T-helper 2 cell treated with Interferon-gamma antibody and Interleukin-4, amounts not matched to agents 100 ng/mL and 5 ng/mL, for 36 hours (primary cell): ENCODE measurements at regions not wholly inside any gene's neighbourhood (a gene's known extent, or its start where the extent isn't known, plus 50 kb on each side); places are given as distances from the start of the nearest gene placed in this dataset.

Source experiments
- intact Hi-C: fragments of 100-400 bp; cut with micrococcal nuclease; formaldehyde crosslinking; loops from one replicate; pipeline ENCODE4 v1.15.1; 2023

- intact Hi-C loops: no loop called here
These were observed 1053.8 kb downstream of the TBC1D22A start for GRCh38 chr22:47816121-47816862.

DNA sequence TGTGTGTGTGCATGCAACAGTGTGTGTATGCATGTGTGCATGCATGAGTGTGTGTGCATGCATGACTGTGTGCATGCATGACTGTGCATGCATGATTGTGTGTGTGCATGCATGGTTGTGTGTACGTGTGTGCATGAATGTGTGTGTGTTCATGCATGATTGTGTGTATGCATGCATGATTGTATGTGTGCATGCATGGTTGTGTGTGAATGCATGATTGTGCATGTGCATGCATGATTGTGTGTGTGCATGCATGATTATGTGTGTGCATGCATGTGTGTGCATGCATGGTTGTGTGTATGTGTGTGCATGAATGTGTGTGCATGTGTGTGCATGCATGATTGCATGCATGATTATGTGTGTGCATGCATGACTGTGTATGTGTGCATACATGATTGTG, 1052.0 kb downstream of the TBC1D22A start:
- intact Hi-C loops: no loop called here

DNA sequence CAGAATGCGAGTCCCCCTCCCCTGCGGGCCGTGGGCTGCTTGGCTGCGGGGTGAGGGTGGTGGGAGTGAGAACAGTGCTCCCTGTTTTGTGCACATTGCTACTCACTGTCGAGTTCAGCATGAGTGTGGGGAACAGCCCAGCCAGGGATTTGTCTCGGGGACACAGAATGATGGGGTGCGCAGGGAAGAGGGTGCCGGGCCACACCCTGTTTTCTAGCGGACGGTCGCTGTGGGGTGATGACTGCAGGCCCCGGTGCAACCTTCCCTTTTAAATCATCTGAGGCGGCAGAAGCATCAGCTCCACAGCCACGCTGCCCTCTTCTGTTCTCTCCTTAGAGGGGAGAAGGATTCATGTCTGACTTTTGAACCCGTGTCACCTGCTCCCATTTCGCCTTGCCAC, 1051.2 kb downstream of the TBC1D22A start:
- intact Hi-C loops: no loop called here

DNA sequence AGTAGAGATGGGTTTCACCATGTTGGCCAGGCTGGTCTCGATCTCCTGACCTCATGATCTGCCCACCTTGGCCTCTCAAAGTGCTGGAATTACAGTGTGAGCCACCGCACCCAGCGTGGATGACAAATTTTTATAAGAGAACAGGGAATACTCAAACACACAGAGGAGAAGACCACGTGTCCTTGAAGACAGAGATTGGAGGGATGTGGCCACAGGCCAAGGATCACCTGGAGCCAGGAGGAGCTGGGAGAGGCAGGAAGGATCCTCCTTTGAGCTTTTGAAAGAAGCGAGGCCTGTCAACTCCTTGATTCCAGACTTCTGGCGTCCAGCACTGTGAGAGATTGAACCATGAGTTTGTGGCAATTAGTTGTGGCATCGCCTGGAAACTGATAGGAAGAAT, 1049.5 kb downstream of the TBC1D22A start:
- intact Hi-C loops: no loop called here

- intact Hi-C loops: no loop called here
These were observed 1048.4 kb downstream of the TBC1D22A start for GRCh38 chr22:47810505-47811500.

GRCh38 chr22:47808886-47809620, 1046.6 kb downstream of the TBC1D22A start:
- intact Hi-C loops: no loop called here

DNA sequence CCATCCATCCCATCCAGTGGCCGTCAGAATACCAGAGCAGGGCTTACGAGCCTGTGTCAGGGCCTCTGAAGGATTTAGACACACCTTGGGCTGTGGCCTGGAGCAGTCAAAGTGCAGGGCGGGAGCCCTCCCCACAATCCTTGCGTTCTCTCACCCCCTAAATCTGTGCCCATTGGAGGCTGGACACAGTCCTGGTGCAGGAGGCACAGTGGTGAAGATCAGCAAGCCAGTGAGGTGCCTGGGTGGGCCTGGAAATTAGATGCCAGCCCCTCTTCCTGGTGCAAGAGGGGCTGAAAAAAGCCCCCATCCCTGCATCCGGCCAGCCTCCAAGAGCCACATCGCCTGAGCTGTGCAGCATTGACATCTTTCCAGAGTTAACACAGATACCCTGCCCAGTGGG, 1045.8 kb downstream of the TBC1D22A start:
- intact Hi-C loops: no loop called here

GRCh38 chr22:47807506-47807905, 1045.1 kb downstream of the TBC1D22A start:
- intact Hi-C loops: no loop called here

DNA sequence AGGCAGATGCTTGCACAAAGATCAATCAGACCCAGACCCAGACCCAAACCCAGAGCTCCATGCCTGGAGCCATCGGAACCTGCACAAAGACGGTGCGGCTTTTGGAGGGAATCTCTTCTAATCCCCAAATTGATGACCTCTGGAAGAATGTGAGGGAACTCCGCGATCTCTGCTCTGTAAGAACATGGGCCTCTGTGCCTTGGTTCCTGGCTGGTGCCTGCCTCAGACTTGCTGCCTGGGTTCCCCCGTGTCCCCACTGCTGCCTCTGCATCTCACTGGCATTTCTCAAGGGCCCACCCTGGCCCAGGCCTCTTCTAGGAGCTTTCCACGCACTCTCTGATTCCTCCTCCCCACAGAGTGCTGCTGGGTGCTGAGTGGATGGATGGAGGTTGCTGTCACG, 1044.4 kb downstream of the TBC1D22A start:
- intact Hi-C loops: no loop called here

DNA sequence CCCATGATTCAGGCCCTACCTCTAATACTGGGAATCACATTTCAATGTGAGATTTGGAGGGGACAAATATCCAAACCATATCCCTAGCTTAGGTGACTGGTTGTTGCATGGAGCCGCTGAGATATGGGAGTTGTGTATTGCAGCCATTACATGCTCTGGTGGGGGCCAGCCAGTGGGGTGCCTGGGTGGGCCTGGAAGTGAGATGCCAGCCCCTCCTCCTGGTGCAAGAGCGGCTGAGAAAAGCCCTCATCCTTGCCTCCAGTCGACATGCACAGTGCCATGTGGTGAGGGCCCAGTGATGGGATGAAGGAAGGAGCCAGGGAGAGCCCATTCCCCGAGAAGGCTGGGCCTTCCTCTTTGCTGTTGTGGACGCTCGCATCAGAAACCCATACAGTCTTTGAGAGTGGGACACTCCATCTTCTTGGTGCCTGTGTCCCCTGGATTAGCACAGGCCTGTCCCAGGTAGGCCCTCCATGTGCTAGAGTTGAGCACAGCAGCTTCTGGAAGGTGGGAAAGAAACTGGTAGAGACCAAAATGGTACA, 1043.0 kb downstream of the TBC1D22A start:
- intact Hi-C loops: no loop called here

DNA sequence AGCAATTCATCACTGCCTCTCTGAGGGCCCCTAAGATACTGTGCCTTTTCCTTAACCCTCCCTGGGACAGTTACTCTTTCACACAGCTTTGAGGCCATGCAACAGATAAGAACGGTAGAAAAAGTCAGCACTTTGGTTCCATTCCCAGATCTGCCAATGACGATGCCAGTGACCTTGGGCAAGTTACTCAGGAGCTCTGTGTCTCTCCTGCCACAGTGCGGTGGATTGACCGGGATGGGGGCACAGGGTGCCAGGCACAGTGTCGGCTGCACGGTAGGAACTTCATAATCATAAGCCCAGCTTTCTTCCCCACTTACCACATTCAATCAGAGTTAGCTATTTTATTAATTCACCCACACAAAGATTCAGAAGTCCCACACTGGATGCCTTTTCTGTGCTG, 1041.8 kb downstream of the TBC1D22A start:
- intact Hi-C loops: no loop called here

- intact Hi-C loops: no loop called here
These were observed 1040.0 kb downstream of the TBC1D22A start for GRCh38 chr22:47802421-47802820.

DNA sequence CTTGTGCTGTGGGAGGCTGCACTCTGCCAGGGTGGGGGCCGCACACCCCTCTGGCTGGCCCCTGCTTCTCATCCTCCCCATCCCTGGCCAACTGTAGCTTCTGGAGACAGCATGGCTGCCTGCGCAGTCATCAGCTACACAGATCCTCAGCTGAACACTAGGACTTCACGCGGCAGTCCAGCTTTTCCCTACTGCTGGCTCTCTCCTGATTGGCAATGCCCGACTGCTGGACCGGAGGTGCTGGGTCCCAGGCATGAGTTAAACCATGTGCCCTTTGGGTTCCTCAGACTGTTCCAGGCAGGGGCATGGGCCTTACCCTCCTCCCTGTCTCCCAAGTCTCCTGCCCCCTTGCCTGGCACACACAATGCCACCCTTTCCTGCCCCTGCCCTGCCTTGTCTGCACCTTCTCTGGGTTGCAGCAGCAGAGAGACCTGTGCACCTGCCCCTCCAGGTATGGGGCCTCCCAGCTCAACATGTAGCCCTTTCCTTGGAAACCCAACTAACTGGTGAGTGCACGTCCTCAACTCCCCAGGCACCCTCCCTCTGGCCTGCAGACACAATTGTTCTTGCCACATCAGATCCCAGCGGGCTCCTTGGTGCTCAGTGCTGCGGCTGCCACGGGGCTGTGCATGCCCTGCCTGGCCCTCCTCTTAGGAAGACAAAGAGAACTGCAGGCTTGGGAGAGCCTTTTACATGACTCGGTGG, 1039.2 kb downstream of the TBC1D22A start:
- intact Hi-C loops: no loop called here

- intact Hi-C loops: no loop called here
These were observed 1035.8 kb downstream of the TBC1D22A start for GRCh38 chr22:47798229-47798628.

- intact Hi-C loops: no loop called here
These were observed 1035.0 kb downstream of the TBC1D22A start for GRCh38 chr22:47797342-47797945.

DNA sequence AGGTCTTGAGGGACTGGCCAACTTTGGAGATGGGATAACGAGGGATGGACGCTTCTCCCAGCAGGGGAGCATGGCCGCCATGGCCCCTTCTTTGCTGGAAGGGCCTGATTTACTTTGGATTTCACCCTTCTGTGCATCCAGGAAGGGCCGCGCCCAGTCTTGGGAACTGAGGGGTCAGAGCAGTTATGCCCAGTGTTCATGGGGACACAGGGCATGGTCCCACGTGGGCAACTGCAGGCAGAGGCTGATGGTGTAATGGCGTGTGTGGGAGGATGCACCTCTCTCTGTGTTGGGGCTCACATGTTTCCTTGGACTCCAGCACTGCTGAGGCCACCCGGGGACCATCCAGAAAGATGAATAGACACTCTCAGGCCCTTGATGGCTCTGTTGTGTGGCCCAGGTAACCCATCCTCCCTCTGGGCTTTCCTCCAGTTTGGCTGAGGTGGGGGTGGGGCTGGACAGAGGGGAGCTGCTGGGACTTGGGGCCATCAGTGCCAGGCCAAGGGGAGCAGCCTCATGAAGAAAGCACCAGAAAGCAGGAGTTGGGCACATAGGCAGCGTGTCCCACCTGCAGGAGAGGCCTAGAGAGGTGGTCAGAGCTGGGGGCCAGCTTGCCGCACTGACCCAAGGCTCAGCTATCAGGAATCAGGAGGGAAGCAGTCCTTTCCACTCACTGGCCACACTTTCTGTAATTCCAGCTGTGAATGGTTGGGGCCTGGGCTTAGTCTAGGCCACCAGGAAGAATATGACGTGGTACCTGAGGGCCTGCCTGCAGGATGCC, 1033.9 kb downstream of the TBC1D22A start:
- intact Hi-C loops: no loop called here

DNA sequence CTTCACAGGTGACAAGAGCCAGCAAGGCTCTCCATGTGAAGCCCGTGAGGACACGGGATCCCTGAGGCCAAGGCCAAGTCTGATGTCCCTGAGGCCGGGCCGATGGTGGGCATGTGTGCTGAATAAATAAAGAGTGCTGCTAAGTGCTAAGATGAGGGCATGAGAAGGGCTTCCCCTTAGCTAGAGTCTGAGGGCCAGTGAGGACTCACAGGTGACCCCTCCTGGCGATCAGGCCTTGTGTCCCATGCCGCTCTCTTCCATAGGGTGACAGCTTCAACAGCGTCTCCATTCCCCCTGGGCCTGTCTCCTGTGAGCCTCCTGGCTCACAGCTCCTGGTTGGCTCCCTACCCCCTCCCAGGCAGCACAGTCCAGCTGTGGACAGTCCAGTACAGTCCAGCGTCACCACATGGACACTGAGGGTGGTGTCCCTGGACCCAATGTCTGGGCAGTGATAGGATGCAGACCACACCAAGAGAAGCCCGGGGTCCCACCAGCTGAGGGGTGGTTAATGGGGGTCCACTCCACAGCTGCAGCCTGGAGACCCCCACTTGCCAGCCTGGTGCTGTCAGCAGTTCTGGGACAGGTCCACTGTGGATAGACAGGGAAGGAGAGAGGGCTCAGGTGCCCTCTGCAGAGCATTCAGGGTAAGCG, 1033.2 kb downstream of the TBC1D22A start:
- intact Hi-C loops: no loop called here

- intact Hi-C loops: no loop called here
These were observed 1032.4 kb downstream of the TBC1D22A start for GRCh38 chr22:47794851-47795250.
